ENCODE measurements at regions not wholly inside any gene's neighbourhood (a gene's known extent, or its start where the extent isn't known, plus 50 kb on each side); places are given as distances from the start of the nearest gene placed in this dataset.

DNA sequence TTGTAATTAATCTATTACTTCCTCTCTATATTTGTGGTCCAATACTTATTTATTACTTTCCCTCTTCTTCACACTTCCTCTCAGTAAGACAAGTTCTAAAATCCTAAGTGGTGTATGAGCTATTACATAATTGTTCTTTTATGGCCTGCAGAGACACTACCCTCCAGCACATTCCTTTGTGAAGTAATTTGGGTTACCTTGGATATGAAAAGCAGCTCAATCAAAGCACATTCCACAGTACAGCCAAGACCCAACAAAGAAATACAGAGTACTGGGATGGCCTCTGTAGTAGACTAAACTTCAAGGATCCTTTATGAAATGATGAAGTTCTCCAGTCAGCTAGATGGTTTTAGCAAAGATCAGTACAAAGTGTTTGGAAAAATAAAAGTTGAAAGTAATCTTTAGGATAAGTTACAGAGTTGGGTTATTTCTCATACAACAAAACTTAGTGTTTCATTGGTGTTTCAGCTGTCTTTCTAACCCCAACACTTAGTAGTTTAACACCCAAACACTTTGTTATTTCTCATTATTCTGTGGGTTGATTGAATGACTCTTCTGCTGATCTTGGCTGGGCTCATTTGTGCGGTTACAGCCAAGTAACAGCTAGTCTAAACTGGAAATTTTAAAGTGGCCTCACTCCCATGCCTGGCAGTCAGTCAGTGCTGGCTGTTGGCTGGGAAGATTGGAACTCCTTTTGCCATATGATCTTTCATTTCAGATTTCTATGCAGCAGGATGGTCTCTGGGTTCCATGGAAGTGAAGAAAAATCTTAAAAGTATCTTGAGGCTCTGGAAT, 161.5 kb upstream of the POU3F2 start:
- DNase-seq, result peak in 12 of 56 donors; percentile 0 to 24 (median 7)

DNA sequence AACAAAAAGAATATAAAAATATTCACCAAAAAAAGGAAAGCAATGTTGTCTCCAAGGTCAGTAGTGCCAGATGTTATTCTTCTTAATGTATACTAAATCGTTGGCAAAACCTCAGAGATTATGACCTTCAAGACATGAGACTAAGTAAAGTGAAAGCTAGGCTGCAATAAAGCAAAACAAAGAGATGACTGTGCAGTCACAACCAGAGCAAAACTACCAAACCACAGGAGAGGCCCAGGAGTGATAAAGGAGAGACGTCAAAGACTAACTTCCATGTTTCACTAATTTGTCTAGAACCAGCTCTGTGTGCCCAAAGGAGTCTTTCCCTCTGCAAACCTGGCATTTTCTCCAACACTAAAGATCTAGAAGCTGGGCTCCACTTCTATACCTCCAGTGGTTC, 155.9 kb upstream of the POU3F2 start:
- no peak for DNase-seq

DNA sequence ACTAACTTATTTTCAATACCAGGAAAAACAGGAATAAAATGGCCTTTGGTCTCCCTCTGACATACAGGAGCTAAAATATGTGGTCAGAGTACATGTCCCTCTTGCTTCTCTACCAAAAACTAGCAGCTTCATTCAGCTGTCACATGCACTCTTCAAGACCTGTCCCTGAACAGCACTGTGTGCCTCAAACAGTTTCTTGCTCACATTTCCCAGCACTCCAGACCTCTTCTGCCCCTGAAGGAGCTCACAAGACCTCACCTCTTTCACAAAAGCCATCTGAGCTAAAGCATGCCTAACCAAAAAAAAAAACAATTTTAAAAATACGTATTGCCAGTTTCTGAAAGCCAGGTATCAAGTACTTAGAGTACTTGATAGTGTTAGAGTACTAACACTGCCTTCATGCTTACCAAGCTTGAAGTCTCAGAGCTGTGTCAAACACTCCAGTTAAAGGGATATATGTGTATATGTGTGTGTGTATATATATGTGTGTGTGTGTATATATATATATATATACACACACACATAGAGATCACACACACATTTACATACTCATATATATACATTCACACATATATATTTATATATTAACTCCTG, 148.3 kb upstream of the POU3F2 start:
- DNase-seq, result no peak

DNA sequence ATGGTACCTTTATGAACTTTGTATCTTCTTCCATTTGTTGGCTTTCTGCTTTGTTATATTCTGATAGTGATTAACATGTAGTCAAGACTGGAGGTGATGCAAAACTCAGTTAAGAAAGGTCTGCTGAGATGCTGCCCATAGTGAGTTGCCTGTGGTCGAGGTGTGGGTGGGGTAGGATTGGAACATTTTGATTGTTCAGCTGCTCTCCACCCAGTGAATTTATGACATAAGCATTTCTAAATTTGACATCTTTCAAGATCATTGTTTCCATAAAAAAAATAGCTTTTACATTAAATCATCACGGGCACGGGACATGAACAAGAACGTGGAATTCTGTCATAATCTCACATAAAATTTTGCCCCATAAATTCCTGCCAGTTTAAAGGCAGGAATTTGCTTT, 146.6 kb upstream of the POU3F2 start:
- DNase-seq, result no peak

DNA sequence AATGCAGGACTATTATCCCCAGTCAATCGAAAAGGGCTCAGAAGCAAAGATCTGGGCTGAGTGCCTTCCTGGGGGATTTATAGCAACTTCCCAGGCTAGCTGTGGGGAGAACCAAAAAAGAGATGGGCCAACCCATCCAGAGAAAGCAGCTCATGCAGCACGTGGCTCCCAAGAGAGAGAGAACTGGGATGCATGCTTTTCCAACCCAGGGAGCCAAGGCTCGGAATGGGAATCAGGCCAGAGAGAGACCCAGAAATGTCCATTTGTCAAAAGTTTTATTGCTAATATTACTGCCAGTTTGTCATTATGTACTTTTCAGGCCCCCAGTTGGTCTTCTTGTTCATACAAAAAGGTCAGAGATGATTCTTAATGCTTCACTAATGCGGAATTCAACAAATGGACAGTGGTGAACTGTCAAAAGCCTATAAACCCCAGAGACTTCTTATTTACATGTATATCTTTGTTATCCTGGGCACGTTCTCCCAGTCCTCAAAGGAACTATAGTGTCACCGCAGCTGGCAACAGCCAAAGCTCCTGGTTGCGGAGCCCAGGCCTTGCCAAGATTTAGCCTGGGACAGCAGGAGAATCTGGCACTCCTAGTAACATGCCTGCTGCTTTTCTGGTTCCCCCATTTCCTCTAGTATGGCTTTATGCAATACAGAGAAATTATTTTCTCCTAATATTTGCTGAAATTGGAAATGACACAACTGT, 139.1 kb upstream of the POU3F2 start:
- peak in 42 of 56 donors; percentile 1 to 66 (median 34) for DNase-seq

DNA sequence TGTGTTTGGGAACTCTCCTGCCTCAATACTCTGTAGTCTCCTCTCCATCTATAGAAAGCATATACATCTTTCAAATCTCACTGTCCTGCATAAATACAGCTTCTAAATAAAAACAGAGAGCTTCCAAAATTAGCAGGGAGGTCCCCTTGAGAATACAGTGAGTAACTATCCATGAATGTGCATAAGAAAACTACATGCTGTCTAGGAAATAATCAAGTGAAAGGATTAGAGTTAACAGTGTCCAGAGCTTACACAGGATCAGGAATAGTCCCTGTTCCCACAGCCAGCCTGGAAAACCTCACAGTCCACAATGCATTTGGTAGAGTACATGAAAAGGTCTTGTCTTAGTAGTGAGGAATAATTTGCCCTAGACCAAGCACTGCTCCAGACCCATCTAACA, 123.0 kb upstream of the POU3F2 start:
- no peak for DNase-seq

DNA sequence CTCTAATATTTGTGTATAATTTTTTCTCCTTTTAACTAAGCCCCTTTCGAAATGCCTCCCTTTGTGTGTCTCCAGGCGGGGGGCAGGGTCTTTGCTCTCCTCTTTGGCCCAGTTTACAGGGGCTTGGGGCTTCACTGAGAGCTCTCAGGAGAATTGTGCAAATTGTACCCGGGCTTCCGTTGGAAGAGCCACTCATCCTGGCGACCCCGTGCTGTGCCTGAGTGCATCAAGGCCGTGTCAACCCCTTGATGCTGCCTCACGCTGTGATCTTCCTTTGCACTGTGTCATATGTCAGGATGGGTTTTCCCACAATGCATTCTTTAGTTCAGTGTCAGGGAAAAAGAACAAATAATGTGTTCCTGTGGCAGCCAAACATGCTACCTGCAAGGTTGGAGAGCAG, 118.0 kb upstream of the POU3F2 start:
- no peak for DNase-seq

DNA sequence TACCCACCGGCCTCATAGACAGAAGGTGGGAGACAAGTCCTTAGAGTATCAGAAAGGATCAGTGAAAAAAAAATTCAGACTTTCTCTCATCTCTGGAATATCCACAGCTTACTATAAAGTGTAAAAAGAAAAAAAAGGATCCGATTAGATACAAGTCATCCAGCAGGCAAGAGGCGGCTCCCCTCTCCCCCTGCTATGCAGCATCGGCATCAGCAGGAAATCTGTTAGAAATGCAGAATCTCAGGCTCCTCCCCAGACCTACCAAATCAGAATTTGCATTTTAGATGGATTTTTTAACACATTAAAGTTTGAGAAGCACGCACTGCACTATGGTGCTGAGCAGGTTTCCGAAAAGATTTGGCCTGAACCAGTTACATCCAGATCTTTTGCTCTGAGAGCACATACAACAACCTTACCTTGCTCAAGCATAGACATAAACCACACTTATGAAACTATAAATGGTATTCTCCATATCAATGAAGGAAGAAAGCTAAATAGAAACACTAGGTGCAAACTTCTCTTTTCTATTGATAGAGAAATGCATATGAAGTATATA, 117.0 kb upstream of the POU3F2 start:
- no peak for DNase-seq

DNA sequence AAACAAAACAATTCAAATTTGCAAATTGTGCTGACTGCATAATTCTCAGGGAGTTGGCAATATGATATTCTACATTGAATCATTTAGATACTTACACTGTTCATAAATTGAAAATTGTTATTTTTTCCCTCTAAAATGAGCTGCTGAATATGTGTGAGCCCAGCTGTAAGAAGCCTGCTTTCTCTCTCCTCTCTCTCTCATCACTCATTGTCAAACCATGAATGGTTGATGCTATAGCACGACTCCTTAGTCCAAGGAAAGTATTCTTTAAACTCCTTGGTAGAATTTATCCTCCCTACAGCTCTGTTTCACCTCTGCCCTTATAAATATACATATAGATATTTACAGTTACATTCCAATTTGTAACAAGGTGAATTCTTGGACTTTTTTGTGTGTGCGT, 116.4 kb upstream of the POU3F2 start:
- DNase-seq, result no peak

DNA sequence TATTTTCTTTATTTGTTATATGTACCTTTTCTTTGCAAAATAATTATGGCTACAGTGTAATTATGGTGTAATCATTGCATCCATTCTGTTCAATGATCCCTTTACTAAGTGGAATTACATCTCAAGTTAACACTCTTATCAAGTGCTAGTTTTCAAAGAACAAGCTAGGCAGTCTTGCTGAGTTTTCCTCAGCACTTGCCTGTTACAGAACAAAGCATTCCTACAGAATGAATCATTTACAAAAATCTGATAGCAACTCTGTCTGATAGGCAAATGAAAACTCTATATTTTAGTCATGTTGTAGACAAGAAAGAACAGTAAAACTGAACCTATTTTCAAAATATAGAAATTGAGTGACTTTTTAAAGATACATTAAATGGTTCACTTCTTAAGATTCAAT, 109.8 kb upstream of the POU3F2 start:
- DNase-seq, result no peak

DNA sequence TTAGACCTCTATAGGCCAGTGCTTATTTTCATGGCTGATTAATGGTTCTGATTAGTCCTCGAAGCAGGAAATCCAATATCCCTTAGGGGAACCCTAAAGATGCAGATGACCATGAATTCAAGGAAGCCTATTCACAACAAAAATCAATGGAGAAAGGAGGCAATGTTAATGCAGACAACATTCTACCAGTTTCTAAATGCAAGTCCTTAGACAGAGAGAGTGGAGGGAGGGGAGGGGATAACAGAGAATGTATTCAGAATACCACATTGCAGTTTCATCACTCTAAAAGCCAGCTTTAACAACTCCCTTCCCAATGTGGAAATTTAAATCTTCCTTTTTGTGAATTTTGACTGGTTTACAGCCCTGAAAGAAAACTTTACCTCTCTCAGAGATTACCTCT, 87.1 kb upstream of the POU3F2 start:
- no peak for DNase-seq

DNA sequence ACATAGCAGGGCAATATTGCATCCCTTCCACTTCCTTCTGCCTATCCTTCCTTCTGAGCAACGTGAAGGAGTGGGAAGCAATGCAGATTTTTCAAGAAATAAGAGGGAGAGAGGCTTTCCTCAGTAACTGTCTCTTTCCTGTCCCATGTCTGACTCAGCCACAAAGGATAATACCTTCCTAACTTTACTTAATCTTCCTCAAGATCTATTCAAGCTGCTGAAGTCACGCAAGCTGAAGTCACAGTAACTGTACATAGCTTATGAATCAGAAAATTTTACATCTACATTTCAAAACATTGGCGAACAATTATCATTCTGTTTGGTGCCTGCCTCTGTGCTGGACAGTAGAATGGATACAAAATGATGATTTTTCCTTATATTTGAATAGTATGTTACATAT, 86.4 kb upstream of the POU3F2 start:
- DNase-seq, result no peak

DNA sequence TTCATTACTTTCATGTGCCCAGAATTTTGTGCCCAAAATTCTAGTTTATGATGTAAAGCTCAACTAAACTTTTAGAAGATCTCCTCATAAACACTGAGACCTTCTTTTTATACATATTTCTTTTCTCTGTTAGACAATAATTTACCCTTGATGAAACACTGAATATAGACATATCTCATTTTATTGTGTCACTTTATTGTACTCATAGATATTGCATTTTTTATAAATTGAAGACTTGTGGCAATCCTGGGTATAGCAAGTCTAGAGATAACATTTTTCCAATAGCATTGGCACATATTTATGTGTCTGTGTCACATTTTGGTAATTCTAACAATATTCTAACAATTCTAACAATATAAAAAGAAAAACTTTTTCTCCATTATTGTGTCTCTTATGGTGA, 74.9 kb upstream of the POU3F2 start:
- DNase-seq, result no peak

DNA sequence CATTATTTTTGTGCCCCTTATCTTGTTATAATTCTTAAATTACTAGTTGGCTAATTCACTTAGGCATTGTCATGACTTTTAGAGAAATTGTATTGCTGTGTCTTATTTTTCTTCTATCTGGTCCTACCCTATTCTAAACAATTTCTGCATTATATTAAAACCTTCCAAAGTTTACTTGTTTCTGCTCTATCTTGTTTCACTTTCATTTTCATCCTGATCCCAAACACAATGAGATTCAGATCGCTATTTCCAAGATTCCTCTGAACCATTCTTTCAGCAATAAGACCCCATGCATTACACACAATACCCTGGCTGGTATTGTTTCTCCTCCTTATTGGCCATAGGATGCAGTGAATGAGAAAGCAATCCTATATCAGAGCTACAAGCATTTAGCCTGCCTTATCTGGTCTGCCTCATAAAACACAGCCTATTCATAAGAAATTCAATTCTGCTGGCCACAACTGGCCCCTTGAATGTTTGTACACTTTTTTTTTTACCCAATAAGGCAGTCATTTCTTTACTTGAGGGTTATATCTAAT, 69.9 kb upstream of the POU3F2 start:
- DNase-seq, result no peak

DNA sequence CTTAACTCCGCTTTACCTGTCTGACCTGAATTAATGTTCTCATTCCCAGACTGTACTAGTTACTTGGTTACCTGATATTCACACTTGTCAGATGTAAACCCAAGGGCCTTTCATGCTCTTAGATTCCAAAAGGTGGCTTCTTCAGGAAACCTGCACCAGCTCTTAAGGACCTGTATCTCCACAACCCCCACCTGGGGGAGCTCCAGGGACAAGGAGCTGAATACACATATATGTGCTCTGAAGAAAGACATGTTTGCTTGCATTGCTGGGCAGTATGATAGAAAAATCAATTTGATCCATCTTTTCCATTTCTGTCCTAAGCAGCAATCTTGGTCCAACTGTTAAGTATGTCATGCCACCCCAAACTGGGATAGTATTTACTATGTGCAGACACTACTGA, 64.8 kb upstream of the POU3F2 start:
- DNase-seq, result peak in 6 of 56 donors; percentile 0 to 19 (median 1)

DNA sequence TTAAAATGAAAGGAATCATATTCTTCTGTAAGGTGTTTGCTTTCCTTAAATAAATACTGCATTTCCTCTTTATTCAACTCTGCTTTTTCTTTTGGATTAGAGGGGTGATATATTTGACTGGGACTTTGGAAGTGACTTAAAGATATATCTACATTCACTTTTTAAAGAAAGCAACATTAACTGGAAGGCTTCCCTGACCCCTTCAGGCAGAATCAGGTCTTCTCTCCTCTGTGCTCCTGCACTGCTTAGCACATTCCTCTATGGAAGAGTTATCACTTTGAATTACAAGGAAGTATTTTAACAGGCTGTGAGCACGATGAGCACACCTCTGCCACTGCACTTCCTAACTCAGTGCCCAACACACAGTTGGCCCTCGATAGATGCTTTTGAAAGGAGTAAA, 59.2 kb upstream of the POU3F2 start:
- DNase-seq, result no peak

DNA sequence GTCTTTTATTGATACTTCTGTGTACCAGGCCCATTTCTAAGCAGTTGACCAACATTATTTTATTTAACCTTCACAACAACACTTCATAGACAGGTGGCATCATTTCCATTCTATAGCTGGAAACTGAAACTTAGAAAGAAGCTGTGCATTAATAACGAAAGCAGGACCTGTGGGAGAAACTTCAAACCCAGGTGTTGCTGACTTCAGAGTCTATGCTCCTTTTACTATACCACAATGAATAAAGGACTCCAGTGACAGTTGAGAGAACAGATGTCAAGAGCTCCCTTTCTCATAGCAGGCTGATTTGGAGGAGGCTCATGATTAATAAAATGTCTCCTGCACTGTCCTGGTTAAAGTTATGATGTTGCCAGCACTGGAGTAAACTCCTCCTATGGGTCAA, 56.6 kb upstream of the POU3F2 start:
- no peak for DNase-seq

DNA sequence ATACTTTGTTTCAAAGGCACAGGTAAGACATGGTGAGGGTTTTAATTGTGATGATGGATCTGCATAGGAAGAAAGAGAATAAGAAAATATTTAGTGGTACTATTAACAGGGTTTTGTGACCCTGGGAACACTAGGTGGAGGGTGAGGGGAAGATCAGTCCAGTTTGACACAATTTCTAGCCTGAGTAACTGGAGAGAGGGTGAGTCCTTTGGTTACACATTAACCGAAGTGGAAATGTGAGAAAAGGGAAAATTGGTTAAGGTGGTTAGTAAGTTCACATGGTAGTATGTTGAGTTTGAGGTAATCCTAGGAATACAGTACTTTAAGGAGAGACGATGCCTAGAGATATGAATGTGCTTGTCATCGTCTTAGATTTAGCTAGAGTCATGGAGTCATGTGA, 54.8 kb upstream of the POU3F2 start:
- DNase-seq, result no peak

DNA sequence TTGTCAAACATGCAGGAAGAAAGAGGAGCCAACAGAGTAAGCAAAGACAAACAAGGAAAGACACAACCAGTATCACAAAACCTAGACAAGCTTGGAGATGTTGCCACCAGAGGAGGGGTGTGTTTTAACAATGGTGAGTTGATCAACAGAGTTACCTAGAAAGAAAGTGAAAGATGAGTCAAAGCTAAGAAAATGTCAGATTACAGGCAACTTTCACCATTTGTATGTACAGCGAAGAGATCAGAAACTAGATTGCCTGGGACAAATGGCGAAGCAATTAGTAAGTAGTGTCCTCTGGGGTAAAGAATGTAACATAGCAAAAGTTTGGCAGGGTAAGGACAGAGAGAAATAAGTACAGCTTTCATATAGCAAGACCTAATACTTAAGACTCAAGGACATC, 51.6 kb upstream of the POU3F2 start:
- DNase-seq, result no peak

DNA sequence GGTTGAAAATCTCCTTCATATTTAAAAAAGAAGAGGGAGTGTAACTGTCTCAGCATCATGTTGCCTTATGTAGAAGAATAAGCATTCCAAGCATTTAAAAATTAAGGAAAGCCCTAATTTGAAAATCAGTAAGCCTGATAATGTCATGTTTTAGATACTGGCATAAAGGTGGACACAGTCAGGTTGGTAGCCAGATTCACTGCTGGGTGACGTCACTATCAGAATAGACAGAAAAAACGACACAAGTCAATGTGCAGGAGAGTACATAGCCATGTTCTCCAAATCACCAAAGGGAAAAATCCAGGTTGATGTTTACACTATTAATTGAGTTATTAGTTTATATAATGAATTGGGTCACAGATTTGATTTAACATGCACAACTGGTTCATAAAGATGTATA, 50.8 kb upstream of the POU3F2 start:
- DNase-seq, result no peak

Data from nucleus accumbens (tissue), 56 donors.